ENCODE measurements at regions not wholly inside any gene's neighbourhood (a gene's known extent, or its start where the extent isn't known, plus 50 kb on each side); places are given as distances from the start of the nearest gene placed in this dataset.

GRCh38 chrX:10021461-10022272 lies 54.5 kb downstream of the CLDN34 start:
- 59 to 68% methylated on average over 9 of the region's 9 CpGs for WGBS, 2 donors
- no peak overlapping the region for H3K4me3 ChIP-seq (ENCODE audit: low read depth, poor library complexity, severe bottlenecking)
- no peak for TF ChIP-seq CTCF (IDR thresholded peaks at IDR 0.05)
- TF ChIP-seq POLR2A (IDR thresholded peaks at IDR 0.05), result no peak
- intact Hi-C loops (cut with DNase I; ENCODE audit: low total_unique reads), result no loop called here
- peak in 1 of 2 donors; percentile 63 for DNase-seq (ENCODE audit: low spot score in 2 of 2)

GRCh38 chrX:10022273-10022541 lies 55.0 kb downstream of the CLDN34 start:
- no peak for DNase-seq (ENCODE audit: low spot score in 2 of 2)
- no peak overlapping the region for H3K4me3 ChIP-seq (ENCODE audit: low read depth, poor library complexity, severe bottlenecking)
- 89 to 94% methylated on average over 5 of the region's 5 CpGs for WGBS, 2 donors
- intact Hi-C loops (cut with DNase I; ENCODE audit: low total_unique reads), result no loop called here
- no peak for TF ChIP-seq POLR2A (IDR thresholded peaks at IDR 0.05)
- no peak for TF ChIP-seq CTCF (IDR thresholded peaks at IDR 0.05)

GRCh38 chrX:10022580-10023245 lies 55.6 kb downstream of the CLDN34 start:
- TF ChIP-seq POLR2A (IDR thresholded peaks at IDR 0.05), result no peak
- no peak for TF ChIP-seq CTCF (IDR thresholded peaks at IDR 0.05)
- DNase-seq (ENCODE audit: low spot score in 2 of 2), result peak in 1 of 2 donors; percentile 85
- intact Hi-C loops (cut with DNase I; ENCODE audit: low total_unique reads), result no loop called here
- no peak overlapping the region for H3K4me3 ChIP-seq (ENCODE audit: low read depth, poor library complexity, severe bottlenecking)
- WGBS, 2 donors, result 59 to 66% methylated on average over 10 of the region's 10 CpGs

- H3K4me3 ChIP-seq (ENCODE audit: low read depth, poor library complexity, severe bottlenecking), result no peak overlapping the region
- DNase-seq (ENCODE audit: low spot score in 2 of 2), result peak in 1 of 2 donors; percentile 53
- intact Hi-C loops (cut with DNase I; ENCODE audit: low total_unique reads), result no loop called here
- WGBS, 2 donors, result 88 to 96% methylated on average over 7 of the region's 7 CpGs
- TF ChIP-seq CTCF (IDR thresholded peaks at IDR 0.05) (no peak), POLR2A (IDR thresholded peaks at IDR 0.05) (no peak)
Measured at GRCh38 chrX:10023821-10024220, 56.7 kb downstream of the CLDN34 start.

GRCh38 chrX:10025742-10026493 lies 58.8 kb downstream of the CLDN34 start:
- no peak overlapping the region for H3K4me3 ChIP-seq (ENCODE audit: low read depth, poor library complexity, severe bottlenecking)
- no peak for TF ChIP-seq POLR2A (IDR thresholded peaks at IDR 0.05)
- no peak for TF ChIP-seq CTCF (IDR thresholded peaks at IDR 0.05)
- WGBS, 2 donors, result 76 to 86% methylated on average over 4 to 6 of the region's 6 CpGs
- peak in 1 of 2 donors; percentile 28 for DNase-seq (ENCODE audit: low spot score in 2 of 2)
- intact Hi-C loops (cut with DNase I; ENCODE audit: low total_unique reads), result no loop called here

Data from lower leg skin (tissue), 4 donors.